Mucosa of rectum (tissue), 2 donors: ENCODE measurements at regions not wholly inside any gene's neighbourhood (a gene's known extent, or its start where the extent isn't known, plus 50 kb on each side); places are given as distances from the start of the nearest gene placed in this dataset.
"Not testable (repeated sequence)": the region's sequence is repeated elsewhere in the genome, so short reads cannot be mapped to it uniquely, and the experiment has no call there.

Experiments used
- H3K27ac ChIP-seq, 2 donors: one replicate each; pipeline ENCODE4 v1.7.0; 2013; ENCODE audit warnings: inconsistent platforms in 2 of 2, low read depth in 2 of 2, low read length in 2 of 2
- H3K27me3 ChIP-seq, 2 donors: one replicate each; pipeline ENCODE4 v1.7.0; 2013; ENCODE audit warnings: low read length in 2 of 2; ENCODE audit not compliant: control insufficient read depth in 2 of 2, insufficient read depth in 2 of 2
- H3K36me3 ChIP-seq, 2 donors: one replicate each; pipeline ENCODE4 v1.7.0; 2013; ENCODE audit warnings: low read length in 2 of 2; ENCODE audit not compliant: control insufficient read depth in 2 of 2, insufficient read depth in 2 of 2
- H3K4me1 ChIP-seq, 2 donors: one replicate each; pipeline ENCODE4 v1.7.0; 2013; ENCODE audit warnings: low read length in 2 of 2, mild to moderate bottlenecking in 1 of 2; ENCODE audit not compliant: control insufficient read depth in 2 of 2, insufficient read depth in 2 of 2
- H3K4me3 ChIP-seq, 2 donors: one replicate each; pipeline ENCODE4 v1.7.0; 2013; ENCODE audit warnings: low read length in 2 of 2
- H3K9ac ChIP-seq, 2 donors: one replicate each; pipeline ENCODE4 v1.7.0; 2013; ENCODE audit warnings: low read length in 2 of 2, low read depth in 1 of 2, mild to moderate bottlenecking in 1 of 2
- H3K9me3 ChIP-seq, 2 donors: one replicate each; pipeline ENCODE4 v1.7.0; 2013; ENCODE audit warnings: low read length in 2 of 2; ENCODE audit not compliant: control insufficient read depth in 2 of 2
- donor health status: healthy.
- donor health status: Normal muscosa, but diverticular disease.

DNA sequence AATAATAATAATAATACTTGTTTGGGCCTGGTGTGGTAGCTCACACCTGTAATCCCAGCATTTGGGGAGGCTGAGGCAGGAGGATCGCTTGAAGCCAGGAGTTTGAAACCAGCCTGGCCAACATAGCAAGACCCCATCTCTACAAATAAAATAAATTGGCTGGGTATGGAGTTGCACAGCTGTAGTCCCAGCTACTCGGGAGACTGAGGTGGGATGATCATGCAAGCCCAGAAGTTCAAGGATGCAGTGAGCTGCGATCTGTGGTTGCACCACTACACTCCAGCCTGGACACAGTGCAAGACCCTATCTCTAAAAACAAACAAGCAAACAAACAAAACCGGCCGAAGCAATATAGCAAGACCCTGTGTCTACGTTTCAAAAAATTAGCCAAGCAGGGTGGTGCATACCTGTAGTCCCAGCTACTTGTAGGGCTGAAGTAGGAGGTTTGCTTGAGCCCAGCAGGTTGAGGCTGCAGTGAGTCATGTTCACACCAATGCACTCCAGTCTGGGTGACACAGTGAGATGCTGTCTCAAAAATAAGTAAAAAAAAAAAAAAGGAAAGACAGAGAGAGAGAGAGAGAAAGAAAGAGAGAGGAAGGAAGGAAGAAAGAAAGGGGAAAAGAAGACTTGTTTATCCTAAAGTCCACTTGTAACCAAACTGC is 85.6 kb upstream of the KDM7A start:
- H3K27me3 ChIP-seq: no peaks in the 10 kb centered on the region
- H3K4me1 ChIP-seq: peaks cover 16 to 17% of the 10 kb centered on the region in 2 donors
- H3K27ac ChIP-seq: no peak overlapping the region
- H3K36me3 ChIP-seq: no peaks in the 10 kb centered on the region
- no peaks in the 10 kb centered on the region for H3K9me3 ChIP-seq
- H3K4me3 ChIP-seq: no peak overlapping the region
- no peak overlapping the region for H3K9ac ChIP-seq

GRCh38 chr7:140261522-140261921 is 84.7 kb upstream of the KDM7A start:
- Histone ChIP-seq H3K9ac (no peak overlapping the region), H3K27ac (peak overlapping the region; percentile 6 to 81), H3K4me3 (no peak overlapping the region), H3K27me3 (no peaks in the 10 kb centered on the region), H3K4me1 (peaks cover 16 to 17% of the 10 kb centered on the region in 2 donors), H3K9me3 (no peaks in the 10 kb centered on the region), H3K36me3 (no peaks in the 10 kb centered on the region)

DNA sequence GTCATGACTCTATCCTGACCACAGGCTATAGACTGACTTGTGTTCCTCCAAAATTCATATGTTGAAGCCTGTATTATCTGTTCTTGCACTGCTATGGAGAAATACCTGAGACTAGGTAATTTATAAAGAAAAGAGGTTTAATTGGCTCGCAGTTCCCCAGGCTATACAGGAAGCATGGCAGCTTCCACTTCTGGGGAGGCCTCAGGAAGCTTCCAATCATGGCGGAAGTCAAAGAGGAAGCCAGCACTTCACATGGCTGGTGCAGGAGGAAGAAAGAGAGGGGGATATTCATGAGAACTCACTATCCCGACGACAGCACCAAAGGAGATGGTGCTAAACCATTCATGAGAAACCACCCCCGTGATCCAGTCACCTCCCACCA is 84.3 kb upstream of the KDM7A start:
- H3K27ac ChIP-seq: peak overlapping the region; percentile 76 to 81

DNA sequence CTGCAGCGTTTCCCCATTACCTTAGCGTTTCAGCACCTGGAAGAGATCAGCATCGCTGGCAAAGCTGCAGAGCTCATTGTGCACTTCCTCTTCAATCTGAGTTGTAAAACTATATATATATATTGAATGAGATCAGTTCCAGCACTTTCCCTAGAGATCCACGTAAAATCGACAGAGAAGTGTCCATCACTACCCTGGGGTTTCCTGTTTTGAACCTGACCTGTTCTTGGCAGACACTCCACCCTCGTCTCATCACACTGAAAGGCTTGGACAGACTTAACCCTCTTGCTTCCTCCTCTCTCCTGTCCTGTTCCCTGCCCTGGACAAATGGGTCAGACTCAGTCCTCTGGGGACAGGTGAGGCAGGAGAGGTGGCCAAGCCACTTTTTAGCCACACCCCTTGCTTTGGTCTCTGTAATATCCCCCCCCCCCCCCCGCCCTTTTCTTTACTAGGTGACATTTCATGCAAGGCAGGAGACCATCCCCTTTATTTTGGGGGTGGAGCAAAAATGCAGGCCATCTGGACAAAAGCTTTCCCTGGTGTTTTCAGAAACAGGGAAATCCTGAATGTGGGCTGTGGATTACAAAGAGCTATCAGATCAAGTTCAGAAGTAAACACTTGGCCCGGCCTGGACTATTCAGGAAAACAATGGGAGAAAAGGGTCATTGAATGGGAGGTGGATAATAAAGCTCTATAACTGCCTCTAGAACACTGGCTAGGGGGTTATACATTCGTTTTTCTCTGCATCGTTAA is 83.7 kb upstream of the KDM7A start:
- Histone ChIP-seq H3K4me1 (peaks cover 16 to 17% of the 10 kb centered on the region in 2 donors), H3K4me3 (peak overlapping the region; percentile 62 to 68), H3K27ac (peak overlapping the region; percentile 76 to 81), H3K9ac (peak overlapping the region; percentile 54 to 65), H3K27me3 (no peaks in the 10 kb centered on the region), H3K9me3 (no peaks in the 10 kb centered on the region), H3K36me3 (no peaks in the 10 kb centered on the region)

More for the DNA sequence above, 84.3 kb upstream of the KDM7A start:
- Histone ChIP-seq H3K27me3 (no peaks in the 10 kb centered on the region), H3K4me3 (no peak overlapping the region), H3K36me3 (no peaks in the 10 kb centered on the region), H3K9me3 (no peaks in the 10 kb centered on the region), H3K4me1 (peaks cover 16 to 17% of the 10 kb centered on the region in 2 donors), H3K9ac (no peak overlapping the region)

GRCh38 chr7:140257278-140257677 is 80.5 kb upstream of the KDM7A start:
- not testable (repeated sequence) for H3K4me3 ChIP-seq

GRCh38 chr7:140254976-140255375 is 78.2 kb upstream of the KDM7A start:
- H3K4me3 ChIP-seq, H3K27me3 ChIP-seq, H3K9me3 ChIP-seq, H3K27ac ChIP-seq, H3K36me3 ChIP-seq, H3K9ac ChIP-seq: not testable (repeated sequence)
- H3K4me1 ChIP-seq: peaks cover 7 to 16% of the 10 kb centered on the region in 2 donors

More at GRCh38 chr7:140257278-140257677, 80.5 kb upstream of the KDM7A start:
- H3K9me3 ChIP-seq, H3K9ac ChIP-seq, H3K36me3 ChIP-seq, H3K27ac ChIP-seq, H3K27me3 ChIP-seq: not testable (repeated sequence)
- H3K4me1 ChIP-seq: peaks cover 19 to 27% of the 10 kb centered on the region in 2 donors

DNA sequence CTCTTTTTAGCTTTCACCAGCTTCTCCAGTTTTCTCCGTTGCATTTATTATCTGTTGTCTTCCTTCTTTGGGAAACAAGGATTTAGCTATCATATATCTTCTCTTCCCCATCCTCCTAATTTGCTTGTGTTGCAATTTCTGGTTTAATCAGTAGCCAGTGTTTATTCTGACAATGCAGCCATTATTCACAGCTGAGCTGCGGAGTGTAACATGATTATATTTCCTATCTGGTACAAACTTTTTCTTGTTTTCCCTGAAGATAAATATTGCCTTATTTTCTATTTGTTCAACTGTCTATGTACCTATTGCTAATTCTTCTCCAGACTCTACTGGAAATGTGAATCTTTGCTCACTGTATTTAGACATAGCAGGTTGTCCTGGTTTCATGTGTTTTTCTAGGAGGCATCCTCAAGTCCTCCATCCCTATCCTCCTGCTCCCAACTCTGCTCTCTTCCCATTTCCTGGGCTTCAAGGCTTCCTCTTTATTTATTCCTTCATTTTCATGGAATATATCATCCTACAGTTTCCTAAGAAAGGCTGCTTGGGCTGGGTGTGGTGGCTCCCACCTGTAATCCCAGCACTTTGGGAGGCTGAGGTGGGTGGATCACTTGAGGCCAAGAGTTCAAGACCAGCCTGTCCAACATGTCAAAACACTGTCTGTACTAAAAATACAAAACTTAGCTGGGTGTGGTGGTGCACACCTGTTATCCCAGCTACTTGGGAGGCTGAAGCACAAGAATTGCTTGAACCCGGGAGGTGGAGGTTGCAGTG is 72.4 kb upstream of the KDM7A start:
- H3K27me3 ChIP-seq: no peaks in the 10 kb centered on the region
- H3K9ac ChIP-seq: no peak overlapping the region
- peaks cover 5 to 15% of the 10 kb centered on the region in 2 donors for H3K4me1 ChIP-seq
- no peaks in the 10 kb centered on the region for H3K9me3 ChIP-seq
- no peak overlapping the region for H3K27ac ChIP-seq
- H3K4me3 ChIP-seq: no peak overlapping the region
- no peaks in the 10 kb centered on the region for H3K36me3 ChIP-seq

- no peaks in the 10 kb centered on the region for H3K27me3 ChIP-seq
- no peak overlapping the region for H3K27ac ChIP-seq
Observed at GRCh38 chr7:140247559-140247958, 70.8 kb upstream of the KDM7A start.

DNA sequence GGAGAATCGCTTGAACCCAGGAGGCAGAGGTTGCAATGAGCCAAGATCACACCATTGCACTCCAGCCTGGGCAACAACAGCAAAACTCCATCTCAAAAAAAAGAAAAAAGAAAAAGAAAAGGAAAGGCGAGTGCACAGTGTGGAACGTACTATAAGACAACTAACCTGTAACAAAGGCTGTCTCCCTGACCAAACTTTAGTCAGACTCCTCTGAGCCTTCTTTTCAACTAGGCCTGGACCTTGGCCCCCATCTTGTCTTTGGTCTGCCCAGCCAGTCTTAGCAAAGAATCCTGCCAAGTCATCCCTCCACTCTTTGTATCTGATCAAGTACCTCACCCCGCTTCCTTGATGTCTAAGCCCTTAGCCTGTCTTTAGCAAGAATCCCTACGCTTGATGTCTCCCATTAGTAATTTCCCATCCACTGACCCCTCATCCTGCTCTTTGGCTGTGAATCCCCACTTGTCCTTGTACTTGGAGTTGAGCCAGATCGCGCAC is 68.9 kb upstream of the KDM7A start:
- Histone ChIP-seq H3K4me1 (peaks cover 19 to 28% of the 10 kb centered on the region in 2 donors), H3K4me3 (no peak overlapping the region), H3K27me3 (no peaks in the 10 kb centered on the region), H3K36me3 (no peaks in the 10 kb centered on the region), H3K27ac (no peak overlapping the region), H3K9ac (no peak overlapping the region), H3K9me3 (no peaks in the 10 kb centered on the region)

More at GRCh38 chr7:140247559-140247958, 70.8 kb upstream of the KDM7A start:
- Histone ChIP-seq H3K9me3 (no peaks in the 10 kb centered on the region), H3K4me1 (peaks cover 8 to 12% of the 10 kb centered on the region in 2 donors), H3K4me3 (no peak overlapping the region), H3K9ac (no peak overlapping the region), H3K36me3 (no peaks in the 10 kb centered on the region)
